MV-4-11 (cell line): ENCODE measurements at regions not wholly inside any gene's neighbourhood (a gene's known extent, or its start where the extent isn't known, plus 50 kb on each side); places are given as distances from the start of the nearest gene placed in this dataset.
"Not testable (repeated sequence)": the region's sequence is repeated elsewhere in the genome, so short reads cannot be mapped to it uniquely, and the experiment has no call there.

Source experiments
- DNase-seq: peaks from one replicate; lab custom pipeline; 2025; lab: John Stamatoyannopoulos, UW

DNA sequence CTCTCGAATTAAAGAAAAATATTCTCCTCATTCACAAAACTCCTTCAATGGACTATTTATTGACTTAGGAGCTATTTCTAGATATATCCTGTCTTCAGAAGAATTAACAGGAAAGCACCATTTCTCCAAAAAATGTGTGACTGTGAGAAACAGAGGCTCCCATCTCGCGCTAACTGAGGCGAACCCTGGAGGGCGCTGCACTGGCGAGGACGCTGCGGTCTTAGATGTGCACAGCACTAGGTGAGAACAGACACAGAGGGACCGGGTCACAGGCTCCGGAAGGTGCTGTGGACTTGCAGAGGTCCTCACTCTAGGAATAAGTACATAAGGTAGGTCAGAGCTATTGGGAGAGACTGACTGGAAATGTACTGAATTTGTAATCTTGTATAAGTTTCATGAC lies 229.7 kb upstream of the SLC35G4 start:
- no peak for DNase-seq

DNA sequence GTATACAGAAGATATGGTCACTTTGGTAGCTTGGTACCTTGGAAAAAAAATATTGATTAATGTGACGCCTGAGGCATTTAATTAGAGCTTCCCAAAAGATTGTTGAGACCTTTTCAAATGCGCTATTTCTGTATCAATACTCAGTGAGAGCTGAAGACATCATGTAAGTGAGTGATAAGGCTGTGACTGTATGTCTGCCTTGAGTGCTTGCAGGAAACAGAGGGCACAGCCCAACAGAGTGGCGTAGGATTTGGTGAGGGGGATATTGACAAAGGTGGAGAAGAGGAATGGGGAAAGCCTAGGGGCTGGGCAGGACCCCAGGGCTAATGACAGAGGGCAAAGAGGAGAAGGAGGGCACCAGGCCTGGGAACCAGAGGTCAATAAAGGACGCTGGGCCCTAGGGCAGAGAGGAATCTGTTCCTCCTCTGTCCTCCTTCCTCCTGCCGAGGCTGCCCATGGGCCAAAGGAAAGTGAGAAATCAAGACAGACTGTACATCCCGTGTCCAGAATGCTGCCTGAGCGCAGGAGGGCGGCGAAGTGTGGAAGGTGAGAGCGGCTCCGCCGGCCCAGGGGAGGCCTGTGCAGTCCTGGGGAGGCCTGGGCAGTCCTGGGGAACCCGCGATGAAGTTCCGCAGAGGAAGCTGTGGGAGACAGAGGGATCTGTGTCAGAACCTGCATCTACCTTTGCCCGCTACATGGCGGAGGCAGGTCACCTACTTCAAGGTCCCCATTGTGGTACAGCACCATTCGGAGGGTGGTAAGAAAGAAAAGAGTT lies 228.6 kb upstream of the PIEZO2 start:
- DNase-seq: no peak

DNA sequence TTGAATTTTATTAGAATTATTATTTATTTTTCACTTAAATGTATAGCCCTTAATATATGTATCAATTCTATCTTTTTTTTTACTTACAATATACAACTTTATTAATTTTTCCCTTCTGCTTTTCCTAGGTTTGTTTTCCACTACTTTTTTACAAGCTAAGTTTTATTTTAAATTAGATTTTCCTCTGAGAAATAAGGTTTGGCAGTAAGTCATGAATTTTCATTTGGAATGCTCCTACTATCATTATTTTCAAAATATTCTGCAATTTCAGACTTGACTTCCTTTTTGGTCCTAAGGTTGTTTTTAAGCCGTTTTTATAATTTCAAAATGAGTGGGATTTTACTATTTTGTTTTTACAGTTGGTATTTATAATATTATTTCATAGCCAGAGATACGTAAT lies 222.8 kb upstream of the PIEZO2 start:
- no peak for DNase-seq

DNA sequence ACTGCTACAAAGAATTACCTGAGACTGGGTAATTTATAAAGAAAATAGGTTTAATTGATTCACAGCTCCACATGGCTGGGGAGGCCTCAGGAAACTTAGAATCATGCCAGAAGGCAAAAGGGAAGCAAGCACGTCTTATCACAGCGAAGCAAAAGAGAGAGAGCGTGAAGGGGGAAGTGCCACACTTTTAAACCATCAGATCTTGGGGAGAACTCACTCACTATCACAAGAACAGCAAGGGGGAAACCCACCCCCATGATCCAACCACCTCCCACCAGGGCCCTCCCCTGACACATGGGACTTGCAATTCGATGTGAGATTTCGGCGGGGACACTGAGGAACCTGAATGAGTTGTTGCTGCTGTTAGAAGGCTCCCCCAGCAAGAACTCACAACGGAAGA lies 220.2 kb upstream of the PIEZO2 start:
- peak; percentile 52 for DNase-seq

DNA sequence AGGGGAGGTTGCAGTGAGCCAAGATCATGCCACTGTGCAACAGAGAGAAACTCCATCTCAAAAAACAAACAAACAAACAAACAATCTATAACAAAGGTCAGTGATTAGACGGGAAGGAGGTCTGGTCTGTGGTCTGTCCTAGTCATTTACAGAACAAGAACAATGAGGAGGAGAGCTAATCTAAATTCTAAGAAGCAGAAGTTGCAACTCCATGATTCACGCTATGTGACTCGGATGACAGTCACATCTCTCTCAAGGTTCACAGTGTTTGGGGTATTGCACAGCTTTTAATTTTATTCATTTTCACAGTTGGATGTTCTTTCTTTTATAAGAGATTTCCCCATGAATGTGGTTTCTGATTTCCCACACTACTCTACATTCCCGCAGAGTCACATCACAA lies 218.7 kb upstream of the PIEZO2 start:
- peak; percentile 89 for DNase-seq

DNA sequence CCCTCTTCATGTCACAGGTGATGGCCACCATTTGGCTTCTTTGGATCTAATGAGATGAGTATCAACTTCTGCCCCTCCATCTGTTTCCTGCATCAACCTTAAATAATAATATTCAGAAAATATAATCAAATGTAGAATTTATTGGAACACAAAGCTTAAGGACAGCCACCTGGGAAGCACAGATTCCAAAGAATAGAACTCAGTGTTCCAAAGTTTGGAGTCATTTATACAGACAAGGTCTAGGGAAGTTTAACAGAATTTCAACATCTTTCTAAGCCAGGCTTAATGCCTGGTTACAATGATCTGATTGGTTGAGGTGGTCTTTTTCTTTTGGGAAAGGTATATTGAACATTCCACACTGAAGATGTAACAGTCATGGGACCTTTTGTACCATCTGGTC lies 218.0 kb upstream of the PIEZO2 start:
- no peak for DNase-seq

DNA sequence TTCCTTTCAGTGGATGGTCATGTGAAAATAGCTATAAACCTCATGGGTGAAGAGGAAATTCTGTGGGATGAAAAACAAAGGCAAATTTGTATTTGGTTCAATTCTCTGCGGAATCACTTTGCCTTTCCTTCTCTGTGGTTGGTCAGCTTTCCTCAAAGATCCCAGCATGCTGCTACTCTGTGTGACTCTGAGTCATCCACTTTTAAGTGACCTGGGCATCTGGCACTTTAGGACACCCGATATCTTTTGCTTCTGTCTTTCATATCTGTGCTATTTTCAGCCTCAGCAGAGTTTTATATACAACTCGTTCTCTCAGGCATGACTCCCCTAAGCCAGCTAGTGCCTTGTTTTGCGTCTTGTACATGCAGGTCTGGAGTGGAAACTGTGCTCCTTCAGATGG lies 217.0 kb upstream of the PIEZO2 start:
- DNase-seq: peak; percentile 3

DNA sequence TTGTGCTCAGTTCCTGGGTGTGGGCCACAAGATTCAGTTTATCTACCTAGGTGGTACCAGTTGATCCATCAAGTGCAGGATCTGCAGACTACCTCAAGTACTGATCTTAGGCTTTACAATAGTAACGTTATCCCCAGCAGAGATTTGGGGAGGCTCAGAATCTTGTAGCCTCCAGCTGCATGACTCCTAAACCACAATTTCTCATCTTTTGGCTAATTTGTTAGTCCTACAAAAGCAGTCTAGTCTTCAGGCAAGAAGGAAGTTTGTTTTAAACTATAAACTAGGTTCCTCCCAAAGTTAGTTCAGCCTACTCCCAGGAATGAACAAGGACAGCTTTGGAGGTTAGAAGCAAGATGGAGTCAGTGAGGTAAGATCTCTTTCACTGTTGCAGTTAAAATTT lies 213.5 kb upstream of the PIEZO2 start:
- DNase-seq: no peak

DNA sequence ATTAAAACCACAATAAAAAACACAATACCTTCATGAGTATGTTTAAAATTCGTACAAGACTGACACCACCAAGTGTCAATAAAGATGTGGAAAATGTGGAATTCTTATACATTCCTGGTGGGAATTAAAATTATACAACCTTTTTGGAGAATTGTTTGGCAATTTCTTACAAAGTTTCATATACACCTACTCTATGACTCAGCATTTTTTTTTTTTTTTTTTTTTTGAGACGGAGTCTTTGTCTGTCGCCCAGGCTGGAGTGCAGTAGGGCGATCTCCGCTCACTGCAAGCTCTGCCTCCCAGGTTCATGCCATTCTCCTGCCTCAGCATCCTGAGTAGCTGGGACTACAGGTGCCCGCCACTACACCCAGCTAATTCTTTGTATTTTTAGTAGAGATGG lies 212.5 kb upstream of the PIEZO2 start:
- not testable (repeated sequence) for DNase-seq

DNA sequence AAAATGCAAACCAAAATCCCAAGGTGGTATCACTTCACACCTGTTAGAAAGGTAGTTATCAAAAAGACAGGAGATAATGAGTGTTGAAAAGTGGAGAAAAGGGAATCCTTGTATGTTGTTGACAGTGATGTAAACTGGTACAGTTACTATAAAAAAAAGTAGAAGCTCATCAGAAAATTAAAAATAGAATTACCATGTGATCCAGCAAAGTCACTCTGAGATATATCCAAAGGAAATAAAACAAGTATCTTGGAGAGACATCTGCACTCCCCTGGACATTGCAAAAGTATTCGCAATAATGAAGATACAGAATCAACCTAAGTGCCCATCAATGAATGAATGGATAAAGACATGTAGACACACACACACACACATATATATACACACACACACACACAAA lies 208.3 kb upstream of the PIEZO2 start:
- DNase-seq: no peak

DNA sequence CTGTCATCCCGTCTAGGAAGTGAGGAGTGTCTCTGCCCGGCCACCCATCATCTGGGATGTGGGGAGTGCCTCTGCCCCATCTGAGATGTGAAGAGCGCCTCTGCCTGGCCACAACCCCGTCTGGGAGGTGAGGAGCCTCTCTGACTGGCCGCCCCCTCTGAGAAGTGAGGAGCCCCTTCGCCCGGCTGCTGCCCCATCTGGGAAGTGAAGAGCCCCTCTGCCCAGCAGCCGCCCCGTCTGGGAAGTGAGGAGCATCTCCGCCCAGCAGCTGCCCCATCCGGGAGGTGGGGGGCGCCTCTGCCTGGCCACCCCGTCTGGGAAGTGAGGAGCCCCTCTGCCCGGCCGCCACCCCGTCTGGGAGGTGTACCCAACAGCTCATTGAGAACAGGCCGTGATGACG lies 195.2 kb upstream of the PIEZO2 start:
- DNase-seq: not testable (repeated sequence)

DNA sequence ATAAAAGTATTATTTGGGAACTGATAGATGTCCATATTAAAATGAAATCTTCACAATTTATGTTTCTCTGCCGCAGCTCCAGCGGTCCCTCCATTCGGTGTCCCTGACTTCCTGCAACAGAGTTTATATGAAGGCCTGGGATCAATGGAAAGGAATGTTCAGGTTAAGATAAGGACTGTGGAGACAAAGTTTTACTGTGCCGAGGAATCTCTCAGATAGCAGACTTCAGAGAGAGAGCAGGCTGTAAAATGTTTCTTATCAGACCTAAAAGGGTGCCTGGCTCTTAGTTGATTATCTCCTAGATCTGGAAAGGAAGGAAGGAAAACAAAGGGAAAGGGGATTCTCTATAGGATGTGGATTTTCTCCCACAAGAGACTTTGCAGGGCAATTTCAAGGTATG lies 193.7 kb upstream of the PIEZO2 start:
- DNase-seq: no peak

DNA sequence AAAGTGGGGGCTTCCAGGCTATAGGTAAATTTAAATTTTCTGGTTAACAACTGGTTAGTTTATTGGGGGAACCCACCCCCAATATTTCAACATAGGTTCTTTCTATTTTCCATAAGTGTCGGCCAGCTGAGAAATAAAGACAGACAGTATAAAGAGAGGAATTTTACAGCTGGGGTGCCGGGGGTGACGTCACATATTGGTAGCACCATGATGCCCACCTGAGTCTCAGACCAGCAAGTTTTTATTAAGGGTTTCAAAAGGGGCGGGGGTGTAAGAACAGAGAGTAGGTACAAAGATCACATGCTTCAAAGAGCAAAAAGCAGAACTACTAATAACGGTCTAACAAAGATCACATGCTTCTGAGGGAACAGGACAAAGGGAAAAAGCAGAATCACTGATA lies 192.7 kb upstream of the PIEZO2 start:
- peak; percentile 21 for DNase-seq

DNA sequence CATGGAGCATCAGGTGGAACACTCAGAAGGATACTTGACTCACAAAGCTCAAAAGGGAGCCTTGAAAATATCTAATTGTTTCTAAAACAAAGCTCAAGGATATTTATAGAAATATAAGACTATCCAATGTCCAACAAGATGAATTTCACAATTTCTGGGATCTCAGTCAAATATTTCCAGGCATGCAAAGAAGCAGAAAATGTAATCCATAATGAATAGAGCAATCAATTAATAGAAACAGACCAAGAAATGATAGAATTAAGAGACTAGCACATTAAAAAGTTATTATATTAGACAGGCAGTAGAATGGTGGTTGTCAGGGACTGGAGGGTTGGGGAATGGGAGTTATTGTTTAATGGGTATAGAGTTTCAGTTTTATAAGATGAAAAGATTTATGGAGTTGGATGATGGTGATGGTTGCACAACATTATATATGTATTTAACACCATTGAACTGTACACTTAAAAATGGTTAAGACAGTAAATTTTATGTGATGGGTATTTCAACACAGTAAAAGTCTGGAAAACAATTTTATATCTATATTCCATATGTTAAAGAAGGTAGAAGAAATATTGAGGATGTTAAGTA lies 189.9 kb upstream of the PIEZO2 start:
- DNase-seq: no peak

DNA sequence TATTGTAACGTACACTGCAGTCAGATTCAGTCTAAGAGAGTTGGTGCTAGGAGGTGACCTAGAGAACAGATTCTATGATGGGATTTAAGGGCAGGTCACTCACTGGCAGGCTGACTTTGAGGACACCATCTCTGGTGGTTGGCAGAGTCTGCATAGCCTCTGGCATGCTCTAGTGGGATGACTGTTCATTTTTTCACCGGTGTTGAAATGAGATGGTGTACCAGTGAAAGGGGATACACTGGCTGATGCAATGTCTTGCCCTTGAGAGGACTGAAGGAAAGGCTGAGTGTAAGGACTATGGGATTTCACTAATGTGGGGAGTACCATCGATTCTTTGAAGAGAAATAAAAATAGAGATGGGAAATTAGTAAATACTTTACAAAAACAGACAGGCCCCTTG lies 186.9 kb upstream of the PIEZO2 start:
- DNase-seq: peak; percentile 20

DNA sequence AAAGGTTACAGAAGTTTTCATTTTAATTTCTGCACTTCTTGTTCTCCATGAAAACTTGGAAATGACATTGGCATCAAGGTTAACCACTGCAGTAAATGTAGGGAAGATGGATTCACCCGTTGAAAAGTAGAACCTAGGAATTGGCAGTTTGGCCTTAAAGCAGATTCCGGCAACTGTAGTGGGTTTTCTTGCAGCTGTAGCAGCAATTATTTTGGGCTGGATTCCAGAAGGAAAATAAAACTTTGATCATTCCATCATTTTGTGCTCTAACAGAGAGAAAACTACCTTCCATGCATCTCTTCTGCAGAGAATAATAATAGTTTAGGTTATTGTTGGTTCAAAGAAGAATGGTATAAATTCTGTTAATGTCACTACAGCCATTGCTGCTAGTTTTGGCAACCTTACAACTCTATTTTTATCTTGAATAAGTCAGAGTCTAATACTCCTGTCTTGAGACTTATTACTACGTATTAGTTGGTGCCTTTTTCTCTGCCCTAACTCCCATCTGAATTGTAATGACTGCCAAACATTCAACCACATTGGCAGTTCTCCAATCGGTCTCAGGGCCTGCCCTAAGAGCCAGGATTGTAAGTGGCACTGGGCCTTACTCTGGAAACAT lies 178.1 kb upstream of the PIEZO2 start:
- DNase-seq: no peak

DNA sequence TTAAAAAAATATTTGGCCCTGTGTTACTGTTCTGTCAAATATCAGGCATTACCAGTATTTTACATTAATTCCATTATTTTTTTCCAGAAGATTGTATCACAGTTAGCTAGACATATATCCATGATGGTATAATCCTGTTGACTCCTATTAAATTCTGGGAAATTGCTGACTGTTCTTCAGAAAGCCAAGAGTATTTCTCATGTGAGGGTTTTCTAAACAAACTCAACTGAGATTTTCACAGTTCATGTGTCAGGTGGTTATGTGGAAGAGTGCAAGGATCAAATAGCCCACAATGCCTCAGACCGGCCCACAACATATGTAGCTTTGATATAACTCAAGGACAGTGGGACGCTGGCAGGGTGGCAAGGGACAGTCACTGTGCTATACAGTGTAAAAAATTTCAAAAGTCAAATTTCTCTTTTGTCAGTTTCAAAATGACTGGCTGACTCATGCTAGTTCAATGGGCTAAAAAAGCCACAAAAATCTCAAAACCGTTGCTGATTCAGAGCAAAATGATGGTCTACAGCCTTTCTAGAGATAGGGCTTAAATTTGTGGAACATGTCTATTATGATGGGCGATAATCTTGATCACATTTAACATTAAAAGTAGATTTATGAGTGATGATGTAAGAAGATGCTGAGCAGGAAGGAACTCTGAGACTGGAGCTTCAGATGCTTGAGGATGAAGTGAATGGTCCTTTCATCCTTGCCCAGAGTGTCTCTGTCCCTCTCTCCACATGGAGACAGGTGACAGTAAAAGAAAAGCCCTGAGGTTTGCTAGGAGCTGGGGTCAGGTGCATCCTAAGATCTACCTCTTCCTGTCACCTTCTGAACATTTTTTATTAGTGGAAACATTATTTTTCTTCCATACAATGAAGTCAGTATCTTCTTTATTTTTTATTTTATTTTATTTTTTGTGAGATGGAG lies 175.8 kb upstream of the PIEZO2 start:
- peak; percentile 96 for DNase-seq

DNA sequence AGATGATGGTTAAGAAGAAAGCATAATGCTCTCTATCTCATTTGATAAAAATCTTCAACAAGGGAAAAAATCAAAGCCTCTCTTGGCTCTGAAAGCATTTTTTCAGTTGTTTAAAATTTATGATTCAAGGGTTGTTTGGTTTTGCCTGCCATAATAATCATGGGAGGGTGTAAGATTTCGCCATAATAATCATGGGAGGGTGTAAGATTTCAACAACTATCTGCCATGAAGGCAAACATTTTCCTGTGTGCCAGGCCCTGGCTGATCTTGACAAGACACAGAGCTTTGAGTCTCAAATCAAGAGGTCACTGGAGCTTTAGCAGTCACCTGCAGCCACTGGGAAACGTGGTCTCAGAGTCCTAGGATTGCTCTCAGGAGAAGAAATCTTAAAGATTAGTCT lies 175.1 kb upstream of the PIEZO2 start:
- DNase-seq: peak; percentile 13

DNA sequence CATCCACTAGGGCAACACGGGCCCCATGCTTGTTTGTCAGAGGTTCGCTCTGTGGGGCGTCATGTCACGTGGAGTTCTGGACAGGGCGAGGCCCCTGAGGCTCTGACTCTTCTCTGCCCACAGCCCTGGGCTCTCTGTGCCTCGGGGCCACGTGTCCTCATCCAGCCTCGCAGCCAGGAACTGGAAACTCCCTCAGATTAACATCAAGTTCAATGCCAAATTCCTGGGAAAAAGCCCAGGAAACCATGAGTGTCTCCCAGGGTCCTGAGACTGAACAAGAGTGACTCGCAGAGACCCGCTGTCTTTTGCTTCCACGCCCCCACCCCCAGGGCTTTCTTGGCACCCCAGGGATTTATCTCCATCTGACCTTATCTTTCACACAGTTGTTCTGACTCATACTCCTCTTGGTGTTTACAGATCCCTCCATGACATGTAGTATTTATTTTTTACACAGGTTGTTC lies 174.0 kb upstream of the PIEZO2 start:
- DNase-seq: no peak

DNA sequence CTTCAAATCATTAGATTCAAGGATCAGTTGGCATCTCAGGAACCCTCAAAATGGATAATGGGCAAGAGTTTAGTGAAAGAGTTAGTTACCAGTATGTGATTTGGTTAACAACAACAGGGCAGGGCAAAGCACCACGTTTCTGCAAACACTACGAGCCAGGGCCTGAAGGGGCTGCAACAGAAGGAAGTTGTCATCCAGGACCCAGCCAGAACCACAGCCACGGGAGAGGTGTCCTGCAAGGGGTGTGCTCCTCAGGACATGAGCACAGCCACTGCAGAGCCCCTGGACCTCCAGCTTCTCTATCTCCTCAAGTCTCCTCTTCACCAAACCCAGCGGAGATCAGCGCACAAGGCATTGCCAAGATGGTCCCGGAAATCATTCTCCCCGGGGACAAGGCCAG lies 173.3 kb upstream of the PIEZO2 start:
- DNase-seq: no peak

DNA sequence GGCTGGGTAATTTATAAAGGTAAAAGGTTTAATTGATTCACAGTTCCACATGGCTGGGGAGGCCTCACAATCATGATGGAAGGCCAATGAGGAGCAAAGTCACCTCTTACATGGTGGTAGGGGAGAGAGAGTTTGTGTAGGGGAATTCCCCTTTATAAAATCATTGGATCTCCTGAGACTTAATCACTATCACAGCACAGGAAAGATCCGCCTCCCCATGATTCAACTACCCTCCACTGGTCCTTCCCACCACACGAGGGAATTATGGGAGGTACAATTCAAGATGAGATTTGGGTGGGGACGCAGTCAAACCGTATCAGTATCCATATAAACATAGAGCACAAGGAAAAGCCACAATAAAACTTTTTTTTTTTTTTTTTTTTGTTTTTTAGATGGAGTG lies 172.6 kb upstream of the PIEZO2 start:
- DNase-seq: no peak

DNA sequence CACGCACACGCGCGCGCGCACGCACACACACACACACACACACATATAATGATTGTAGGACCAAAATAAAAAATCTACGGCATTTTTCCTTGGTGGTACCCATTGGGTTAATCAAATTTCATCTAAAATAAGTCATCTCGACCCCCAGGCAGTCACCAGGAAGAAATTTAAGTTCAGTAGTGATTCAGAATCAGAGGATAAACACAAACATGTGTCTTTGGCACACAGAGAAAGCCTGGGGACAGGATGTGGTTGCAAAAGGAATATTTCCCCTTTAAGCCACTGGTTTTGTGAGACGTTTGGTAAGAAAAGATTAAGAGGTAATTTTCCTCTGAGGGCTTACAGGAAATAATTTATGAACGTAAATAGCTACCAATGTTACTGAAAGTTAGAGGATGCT lies 171.6 kb upstream of the PIEZO2 start:
- DNase-seq: peak; percentile 88
